ENCODE measurements at regions not wholly inside any gene's neighbourhood (a gene's known extent, or its start where the extent isn't known, plus 50 kb on each side); places are given as distances from the start of the nearest gene placed in this dataset.

GRCh38 chr12:115771065-115771464 lies 506.4 kb downstream of the MED13L start:
- Histone ChIP-seq H3K9ac (ENCODE audit: low read depth, low read length, poor library complexity, severe bottlenecking) (no peak overlapping the region), H3K36me3 (ENCODE audit: insufficient read depth, low read length) (no peaks in the 10 kb centered on the region), H4K20me1 (ENCODE audit: insufficient read depth, low read length, poor library complexity, severe bottlenecking) (no peaks in the 10 kb centered on the region), H3K9me3 (ENCODE audit: insufficient read depth, low read depth, low read length) (no peaks in the 10 kb centered on the region), H3K79me2 (ENCODE audit: insufficient read depth, low read length) (no peaks in the 10 kb centered on the region), H3K4me2 (ENCODE audit: low read depth, low read length, poor library complexity, severe bottlenecking) (no peak overlapping the region), H3F3A (ENCODE audit: low read depth) (no peaks in the 10 kb centered on the region), H2AFZ (ENCODE audit: low read length) (no peak overlapping the region), H3K27me3 (ENCODE audit: insufficient read depth, low read length, poor library complexity, severe bottlenecking) (no peaks in the 10 kb centered on the region), H3K4me1 (ENCODE audit: insufficient read depth, low read length, poor library complexity, severe bottlenecking) (peaks cover 4% of the 10 kb centered on the region), H3K9me2 (replicated peaks; ENCODE audit: low read depth, low read length) (no peaks in the 10 kb centered on the region), H3K4me3 (ENCODE audit: low read length, poor library complexity, severe bottlenecking) (no peak overlapping the region)
- TF ChIP-seq, protein P1, sequence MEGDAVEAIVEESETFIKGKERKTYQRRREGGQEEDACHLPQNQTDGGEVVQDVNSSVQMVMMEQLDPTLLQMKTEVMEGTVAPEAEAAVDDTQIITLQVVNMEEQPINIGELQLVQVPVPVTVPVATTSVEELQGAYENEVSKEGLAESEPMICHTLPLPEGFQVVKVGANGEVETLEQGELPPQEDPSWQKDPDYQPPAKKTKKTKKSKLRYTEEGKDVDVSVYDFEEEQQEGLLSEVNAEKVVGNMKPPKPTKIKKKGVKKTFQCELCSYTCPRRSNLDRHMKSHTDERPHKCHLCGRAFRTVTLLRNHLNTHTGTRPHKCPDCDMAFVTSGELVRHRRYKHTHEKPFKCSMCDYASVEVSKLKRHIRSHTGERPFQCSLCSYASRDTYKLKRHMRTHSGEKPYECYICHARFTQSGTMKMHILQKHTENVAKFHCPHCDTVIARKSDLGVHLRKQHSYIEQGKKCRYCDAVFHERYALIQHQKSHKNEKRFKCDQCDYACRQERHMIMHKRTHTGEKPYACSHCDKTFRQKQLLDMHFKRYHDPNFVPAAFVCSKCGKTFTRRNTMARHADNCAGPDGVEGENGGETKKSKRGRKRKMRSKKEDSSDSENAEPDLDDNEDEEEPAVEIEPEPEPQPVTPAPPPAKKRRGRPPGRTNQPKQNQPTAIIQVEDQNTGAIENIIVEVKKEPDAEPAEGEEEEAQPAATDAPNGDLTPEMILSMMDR (conservative IDR thresholded peaks at IDR 0.05; ENCODE audit: low read length): peak; percentile 20; the same call in 1 of the 2 replicates
- TF ChIP-seq EZH2phosphoT487 (IDR thresholded peaks at IDR 0.05; ENCODE audit: borderline replicate concordance): no peak

- Histone ChIP-seq H3K9me2 (replicated peaks; ENCODE audit: low read depth, low read length) (no peaks in the 10 kb centered on the region), H2AFZ (ENCODE audit: low read length) (no peak overlapping the region)
Measured at GRCh38 chr12:115770643-115771042, 506.9 kb downstream of the MED13L start.

GRCh38 chr12:115767916-115768315 lies 509.6 kb downstream of the MED13L start:
- Histone ChIP-seq H3K9ac (ENCODE audit: low read depth, low read length, poor library complexity, severe bottlenecking) (no peak overlapping the region), H3F3A (ENCODE audit: low read depth) (no peaks in the 10 kb centered on the region), H3K27me3 (ENCODE audit: insufficient read depth, low read length, poor library complexity, severe bottlenecking) (no peaks in the 10 kb centered on the region), H3K4me3 (ENCODE audit: low read length, poor library complexity, severe bottlenecking) (no peak overlapping the region), H2AFZ (ENCODE audit: low read length) (no peak overlapping the region), H3K79me2 (ENCODE audit: insufficient read depth, low read length) (no peaks in the 10 kb centered on the region), H4K20me1 (ENCODE audit: insufficient read depth, low read length, poor library complexity, severe bottlenecking) (no peaks in the 10 kb centered on the region), H3K4me2 (ENCODE audit: low read depth, low read length, poor library complexity, severe bottlenecking) (no peak overlapping the region), H3K36me3 (ENCODE audit: insufficient read depth, low read length) (no peaks in the 10 kb centered on the region), H3K9me3 (ENCODE audit: insufficient read depth, low read depth, low read length) (no peaks in the 10 kb centered on the region), H3K4me1 (ENCODE audit: insufficient read depth, low read length, poor library complexity, severe bottlenecking) (no peaks in the 10 kb centered on the region), H3K9me2 (replicated peaks; ENCODE audit: low read depth, low read length) (no peaks in the 10 kb centered on the region)
- no peak for TF ChIP-seq EZH2phosphoT487 (IDR thresholded peaks at IDR 0.05; ENCODE audit: borderline replicate concordance)
- TF ChIP-seq, protein P1 (conservative IDR thresholded peaks at IDR 0.05; ENCODE audit: low read length): no peak

More at GRCh38 chr12:115770643-115771042, 506.9 kb downstream of the MED13L start:
- Histone ChIP-seq H3K4me1 (ENCODE audit: insufficient read depth, low read length, poor library complexity, severe bottlenecking) (peaks cover 4% of the 10 kb centered on the region), H3K4me2 (ENCODE audit: low read depth, low read length, poor library complexity, severe bottlenecking) (no peak overlapping the region), H3K27me3 (ENCODE audit: insufficient read depth, low read length, poor library complexity, severe bottlenecking) (no peaks in the 10 kb centered on the region), H3F3A (ENCODE audit: low read depth) (no peaks in the 10 kb centered on the region), H3K79me2 (ENCODE audit: insufficient read depth, low read length) (no peaks in the 10 kb centered on the region), H3K9ac (ENCODE audit: low read depth, low read length, poor library complexity, severe bottlenecking) (no peak overlapping the region), H3K36me3 (ENCODE audit: insufficient read depth, low read length) (no peaks in the 10 kb centered on the region), H3K4me3 (ENCODE audit: low read length, poor library complexity, severe bottlenecking) (no peak overlapping the region), H3K9me3 (ENCODE audit: insufficient read depth, low read depth, low read length) (no peaks in the 10 kb centered on the region), H4K20me1 (ENCODE audit: insufficient read depth, low read length, poor library complexity, severe bottlenecking) (no peaks in the 10 kb centered on the region)
- TF ChIP-seq, protein P1 (conservative IDR thresholded peaks at IDR 0.05; ENCODE audit: low read length): no peak
- no peak for TF ChIP-seq EZH2phosphoT487 (IDR thresholded peaks at IDR 0.05; ENCODE audit: borderline replicate concordance)

All from Loucy (cell line).